Mammary epithelial cell (primary cell): ENCODE measurements at regions not wholly inside any gene's neighbourhood (a gene's known extent, or its start where the extent isn't known, plus 50 kb on each side); places are given as distances from the start of the nearest gene placed in this dataset.

ENCODE experiments used
- EZH2 ChIP-seq: IDR thresholded peaks from 2 replicates; pipeline ENCODE4 v1.6.1; 2012; ENCODE audit warnings: low read length, inconsistent platforms, borderline replicate concordance
- TF ChIP-seq, protein P1 (sequence below), 2 donors: IDR thresholded peaks in 1 of 2; conservative IDR thresholded peaks in 1 of 2; 2 replicates each; pipeline ENCODE4 v1.5.1; 2011 to 2012; ENCODE audit warnings: inconsistent platforms in 2 of 2, low read length in 2 of 2, mild to moderate bottlenecking in 2 of 2, control low read depth in 1 of 2, low read depth in 1 of 2; ENCODE audit not compliant: insufficient read depth in 1 of 2; ENCODE audit errors: extremely low read depth in 1 of 2

DNA sequence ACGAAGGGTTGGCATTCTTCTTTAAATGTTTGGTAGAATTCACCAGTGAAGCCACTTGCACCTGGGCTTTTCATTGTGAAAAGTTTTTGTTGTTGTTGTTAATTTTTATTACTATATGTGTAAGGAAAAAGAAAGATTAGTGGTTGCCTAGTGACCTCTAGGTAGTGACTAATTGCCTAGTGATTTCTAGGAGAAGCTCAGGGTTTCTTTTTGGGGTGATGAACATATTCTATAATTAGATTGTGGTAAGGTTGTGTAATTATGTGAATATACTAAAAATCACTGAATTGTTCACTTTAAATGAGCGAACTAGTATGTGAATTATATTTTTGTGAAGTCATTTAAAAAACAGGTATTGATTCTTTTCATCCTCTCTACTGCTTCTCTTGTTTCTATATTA lies 123.8 kb upstream of the TMEM170B start:
- TF ChIP-seq, protein P1, sequence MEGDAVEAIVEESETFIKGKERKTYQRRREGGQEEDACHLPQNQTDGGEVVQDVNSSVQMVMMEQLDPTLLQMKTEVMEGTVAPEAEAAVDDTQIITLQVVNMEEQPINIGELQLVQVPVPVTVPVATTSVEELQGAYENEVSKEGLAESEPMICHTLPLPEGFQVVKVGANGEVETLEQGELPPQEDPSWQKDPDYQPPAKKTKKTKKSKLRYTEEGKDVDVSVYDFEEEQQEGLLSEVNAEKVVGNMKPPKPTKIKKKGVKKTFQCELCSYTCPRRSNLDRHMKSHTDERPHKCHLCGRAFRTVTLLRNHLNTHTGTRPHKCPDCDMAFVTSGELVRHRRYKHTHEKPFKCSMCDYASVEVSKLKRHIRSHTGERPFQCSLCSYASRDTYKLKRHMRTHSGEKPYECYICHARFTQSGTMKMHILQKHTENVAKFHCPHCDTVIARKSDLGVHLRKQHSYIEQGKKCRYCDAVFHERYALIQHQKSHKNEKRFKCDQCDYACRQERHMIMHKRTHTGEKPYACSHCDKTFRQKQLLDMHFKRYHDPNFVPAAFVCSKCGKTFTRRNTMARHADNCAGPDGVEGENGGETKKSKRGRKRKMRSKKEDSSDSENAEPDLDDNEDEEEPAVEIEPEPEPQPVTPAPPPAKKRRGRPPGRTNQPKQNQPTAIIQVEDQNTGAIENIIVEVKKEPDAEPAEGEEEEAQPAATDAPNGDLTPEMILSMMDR (conservative IDR thresholded peaks at IDR 0.05 in 1 of 2, IDR thresholded peaks at IDR 0.05 in 1 of 2; ENCODE audit: extremely low read depth in 1 of 2, insufficient read depth in 1 of 2, low read depth in 1 of 2, low read length in 2 of 2) = no peak
- no peak for TF ChIP-seq EZH2
